DND-41 (cell line): ENCODE measurements at regions not wholly inside any gene's neighbourhood (a gene's known extent, or its start where the extent isn't known, plus 50 kb on each side); places are given as distances from the start of the nearest gene placed in this dataset.

Source experiments
- ATAC-seq: fragments of 200-7000 bp; cut with Tn5 transposase; 3 replicates; pipeline ENCODE4 v1.9.1; 2021; ENCODE audit warnings: low read depth; ENCODE audit not compliant: insufficient read depth
- DNase-seq: peaks from one replicate; pipeline ENCODE4 v3.0.0-alpha.2; 2020
- H2AFZ ChIP-seq: 2 replicates; pipeline ENCODE4 v1.6.0; 2012; ENCODE audit warnings: low read depth, low read length
- H3K27ac ChIP-seq: 2 replicates; pipeline ENCODE4 v1.5.1; 2012; ENCODE audit warnings: low read length, inconsistent platforms
- H3K27me3 ChIP-seq: fragments of 200-600 bp; sonication (generic); 2 replicates; pipeline ENCODE4 v1.6.0; 2012; ENCODE audit warnings: low read length, mild to moderate bottlenecking, inconsistent platforms; ENCODE audit not compliant: insufficient read depth, poor library complexity
- H3K36me3 ChIP-seq: 2 replicates; pipeline ENCODE4 v1.5.1; 2012; ENCODE audit warnings: low read length, inconsistent platforms; ENCODE audit not compliant: insufficient read depth
- H3K4me1 ChIP-seq: 2 replicates; pipeline ENCODE4 v1.5.1; 2012; ENCODE audit warnings: mild to moderate bottlenecking, low read length; ENCODE audit not compliant: insufficient read depth
- H3K4me2 ChIP-seq: 2 replicates; pipeline ENCODE4 v1.6.0; 2012; ENCODE audit warnings: mild to moderate bottlenecking, moderate library complexity, low read length, inconsistent platforms; ENCODE audit not compliant: insufficient read depth
- H3K4me3 ChIP-seq, 2 experiments: fragments of 200-600 bp in 1 of 2; shearing (Covaris generic) in 1 of 2; 2 replicates each; pipeline ENCODE4 v1.5.1; 2012 to 2016; ENCODE audit warnings: inconsistent platforms in 2 of 2, low read length in 2 of 2, mild to moderate bottlenecking in 2 of 2, low read depth in 1 of 2, moderate library complexity in 1 of 2
- H3K79me2 ChIP-seq: 2 replicates; pipeline ENCODE4 v1.6.0; 2012; ENCODE audit warnings: low read length, inconsistent platforms; ENCODE audit not compliant: insufficient read depth
- H3K9ac ChIP-seq: 2 replicates; pipeline ENCODE4 v1.6.0; 2012; ENCODE audit warnings: low read depth, mild to moderate bottlenecking, inconsistent platforms, low read length, moderate library complexity
- H3K9me3 ChIP-seq: 2 replicates; pipeline ENCODE4 v1.5.1; 2012; ENCODE audit warnings: low read length, moderate library complexity, mild to moderate bottlenecking, inconsistent platforms; ENCODE audit not compliant: insufficient read depth, severe bottlenecking
- H4K20me1 ChIP-seq: 2 replicates; pipeline ENCODE4 v1.6.0; 2012; ENCODE audit warnings: low read length; ENCODE audit not compliant: insufficient read depth
- EZH2 ChIP-seq: IDR thresholded peaks from 3 replicates; pipeline ENCODE4 v1.6.1; 2012; ENCODE audit warnings: borderline replicate concordance, low read depth, mild to moderate bottlenecking, moderate library complexity, low read length, inconsistent platforms; ENCODE audit not compliant: severe bottlenecking
- TF ChIP-seq, protein P1 (sequence below): IDR thresholded peaks from 2 replicates; pipeline ENCODE4 v1.5.1; 2012; ENCODE audit warnings: borderline replicate concordance, low read length, moderate library complexity, mild to moderate bottlenecking; ENCODE audit not compliant: poor library complexity, severe bottlenecking; ENCODE audit errors: extremely low read depth

- TF ChIP-seq, protein P1, sequence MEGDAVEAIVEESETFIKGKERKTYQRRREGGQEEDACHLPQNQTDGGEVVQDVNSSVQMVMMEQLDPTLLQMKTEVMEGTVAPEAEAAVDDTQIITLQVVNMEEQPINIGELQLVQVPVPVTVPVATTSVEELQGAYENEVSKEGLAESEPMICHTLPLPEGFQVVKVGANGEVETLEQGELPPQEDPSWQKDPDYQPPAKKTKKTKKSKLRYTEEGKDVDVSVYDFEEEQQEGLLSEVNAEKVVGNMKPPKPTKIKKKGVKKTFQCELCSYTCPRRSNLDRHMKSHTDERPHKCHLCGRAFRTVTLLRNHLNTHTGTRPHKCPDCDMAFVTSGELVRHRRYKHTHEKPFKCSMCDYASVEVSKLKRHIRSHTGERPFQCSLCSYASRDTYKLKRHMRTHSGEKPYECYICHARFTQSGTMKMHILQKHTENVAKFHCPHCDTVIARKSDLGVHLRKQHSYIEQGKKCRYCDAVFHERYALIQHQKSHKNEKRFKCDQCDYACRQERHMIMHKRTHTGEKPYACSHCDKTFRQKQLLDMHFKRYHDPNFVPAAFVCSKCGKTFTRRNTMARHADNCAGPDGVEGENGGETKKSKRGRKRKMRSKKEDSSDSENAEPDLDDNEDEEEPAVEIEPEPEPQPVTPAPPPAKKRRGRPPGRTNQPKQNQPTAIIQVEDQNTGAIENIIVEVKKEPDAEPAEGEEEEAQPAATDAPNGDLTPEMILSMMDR, result no peak
- no peak for TF ChIP-seq EZH2
- Histone ChIP-seq H3K27ac (peak overlapping the region; percentile 17; the same call in 1 of the 2 replicates), H3K27me3 (no peaks in the 10 kb centered on the region), H3K9ac (no peak overlapping the region), H2AFZ (no peak overlapping the region), H3K4me2 (no peak overlapping the region), H3K4me1 (no peaks in the 10 kb centered on the region), H3K4me3 (no peak overlapping the region), H3K79me2 (no peaks in the 10 kb centered on the region), H4K20me1 (no peaks in the 10 kb centered on the region), H3K36me3 (no peaks in the 10 kb centered on the region), H3K9me3 (no peaks in the 10 kb centered on the region)
- DNase-seq, result no peak
- no peak; the same call in 2 of the 3 replicates for ATAC-seq
Observed at GRCh38 chr2:239475161-239476028, 74.6 kb upstream of the HDAC4 start.

DNA sequence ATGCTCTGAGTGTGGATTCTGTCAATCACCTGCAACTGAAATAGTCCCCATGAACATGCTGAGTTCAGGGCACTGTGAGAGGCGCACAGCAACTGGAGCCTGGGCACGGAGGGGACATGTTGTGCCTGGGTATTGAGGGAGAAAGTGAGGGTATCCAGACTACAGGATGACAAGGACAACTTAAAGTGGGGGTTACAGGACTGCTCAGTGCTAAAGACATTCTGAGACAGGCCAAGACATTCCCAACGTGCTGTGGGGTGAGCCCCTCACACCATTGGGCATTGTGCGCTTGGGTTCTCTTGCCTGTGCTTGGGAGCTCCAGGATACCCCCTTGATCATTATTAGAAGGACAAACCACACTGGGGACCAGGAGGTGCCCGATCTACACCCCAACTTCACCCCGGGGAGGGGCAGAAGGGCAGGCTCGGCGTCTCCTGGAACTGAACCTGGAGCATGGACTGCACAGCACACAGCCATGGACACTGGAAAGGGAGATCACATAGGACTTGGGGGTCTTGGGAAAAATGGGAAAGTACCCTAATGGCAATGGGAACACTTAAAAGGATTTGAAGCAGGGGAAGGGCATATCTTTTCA is 72.5 kb upstream of the HDAC4 start:
- TF ChIP-seq EZH2, result no peak
- TF ChIP-seq, protein P1, result no peak
- Histone ChIP-seq H3K36me3 (no peaks in the 10 kb centered on the region), H3K9me3 (no peaks in the 10 kb centered on the region)

GRCh38 chr2:239472235-239472775 is 71.5 kb upstream of the HDAC4 start:
- Histone ChIP-seq H3K4me1 (no peaks in the 10 kb centered on the region), H3K4me3 (no peak overlapping the region), H3K27ac (no peak overlapping the region), H3K27me3 (no peaks in the 10 kb centered on the region), H3K79me2 (no peaks in the 10 kb centered on the region), H3K9ac (no peak overlapping the region), H3K36me3 (no peaks in the 10 kb centered on the region), H3K4me2 (no peak overlapping the region), H3K9me3 (no peaks in the 10 kb centered on the region), H4K20me1 (no peaks in the 10 kb centered on the region), H2AFZ (no peak overlapping the region)
- TF ChIP-seq, protein P1, result no peak
- TF ChIP-seq EZH2, result no peak
- ATAC-seq, result no peak
- DNase-seq, result no peak

More for the DNA sequence above, 72.5 kb upstream of the HDAC4 start:
- no peak for ATAC-seq
- no peak overlapping the region for H2AFZ ChIP-seq
- H3K79me2 ChIP-seq, result no peaks in the 10 kb centered on the region
- no peak overlapping the region for H3K4me2 ChIP-seq
- H3K27ac ChIP-seq, result no peak overlapping the region
- DNase-seq, result no peak
- no peaks in the 10 kb centered on the region for H4K20me1 ChIP-seq
- H3K4me3 ChIP-seq, result no peak overlapping the region
- no peak overlapping the region for H3K9ac ChIP-seq
- H3K4me1 ChIP-seq, result no peaks in the 10 kb centered on the region
- H3K27me3 ChIP-seq, result no peaks in the 10 kb centered on the region
